Liver (tissue), 8 donors: ENCODE measurements at regions not wholly inside any gene's neighbourhood (a gene's known extent, or its start where the extent isn't known, plus 50 kb on each side); places are given as distances from the start of the nearest gene placed in this dataset.

ENCODE experiments used
- DNase-seq: peaks from one replicate; pipeline ENCODE4 v3.0.0-alpha.2; 2017; ENCODE audit warnings: low spot score
- H3K27ac ChIP-seq, 2 donors: one replicate each; pipeline ENCODE4 v1.7.0; 2013; ENCODE audit warnings: inconsistent platforms in 2 of 2, low read length in 2 of 2, control low read depth in 1 of 2, low read depth in 1 of 2, mild to moderate bottlenecking in 1 of 2
- H3K27me3 ChIP-seq, 4 donors: one replicate each; pipeline versions ENCODE4 v1.6.1 to v1.7.0; 2013; ENCODE audit warnings: low read length in 3 of 4, inconsistent platforms in 1 of 4, mild to moderate bottlenecking in 1 of 4, moderate library complexity in 1 of 4; ENCODE audit not compliant: control insufficient read depth in 4 of 4, insufficient read depth in 4 of 4
- H3K36me3 ChIP-seq, 4 donors: one replicate each; pipeline versions ENCODE4 v1.6.1 to v1.7.0; 2013; ENCODE audit warnings: low read length in 3 of 4, mild to moderate bottlenecking in 3 of 4, low read depth in 1 of 4, moderate library complexity in 1 of 4; ENCODE audit not compliant: control insufficient read depth in 4 of 4, insufficient read depth in 3 of 4
- H3K4me1 ChIP-seq, 4 donors: one replicate each; pipeline versions ENCODE4 v1.6.1 to v1.7.0; 2013; ENCODE audit warnings: low read length in 3 of 4, mild to moderate bottlenecking in 3 of 4, moderate library complexity in 1 of 4; ENCODE audit not compliant: control insufficient read depth in 4 of 4, insufficient read depth in 4 of 4
- H3K4me3 ChIP-seq, 3 donors: one replicate each; pipeline versions ENCODE4 v1.6.1 to v1.7.0; 2013; ENCODE audit warnings: low read length in 3 of 3, control low read depth in 1 of 3, low read depth in 1 of 3, mild to moderate bottlenecking in 1 of 3
- H3K9ac ChIP-seq, 2 donors: one replicate each; pipeline ENCODE4 v1.7.0; 2013; ENCODE audit warnings: low read length in 2 of 2, mild to moderate bottlenecking in 2 of 2, moderate library complexity in 2 of 2, control low read depth in 1 of 2, low read depth in 1 of 2
- H3K9me3 ChIP-seq, 4 donors: one replicate each; pipeline versions ENCODE4 v1.6.1 to v1.7.0; 2013; ENCODE audit warnings: low read length in 3 of 4; ENCODE audit not compliant: control insufficient read depth in 4 of 4
- CTCF ChIP-seq: fragments of 150-350 bp; IDR thresholded peaks from 2 replicates; pipeline ENCODE4 v1.5.1; 2017; ENCODE audit warnings: improper control_type of control experiment, low read depth, low read length; ENCODE audit not compliant: missing input control
- EGR1 ChIP-seq, 2 donors: IDR thresholded peaks; 2 replicates each; pipeline ENCODE4 v1.6.1; 2016 to 2018; ENCODE audit warnings: antibody characterized with exemption in 2 of 2, low read depth in 2 of 2
- FOXA1 ChIP-seq: IDR thresholded peaks from 2 replicates; pipeline ENCODE4 v1.6.1; 2016; ENCODE audit warnings: antibody characterized with exemption
- FOXA2 ChIP-seq: IDR thresholded peaks from 2 replicates; pipeline ENCODE4 v1.6.1; 2016; ENCODE audit warnings: antibody characterized with exemption
- GABPA ChIP-seq, 2 donors: IDR thresholded peaks in 1 of 2; conservative IDR thresholded peaks in 1 of 2; 2 replicates each; pipeline ENCODE4 v1.6.1; 2016; ENCODE audit warnings: antibody characterized with exemption in 2 of 2, mild to moderate bottlenecking in 1 of 2, moderate library complexity in 1 of 2
- HNF4A ChIP-seq, 2 donors: conservative IDR thresholded peaks; 2 replicates each; pipeline ENCODE4 v1.6.1; 2016; ENCODE audit warnings: antibody characterized with exemption in 2 of 2, mild to moderate bottlenecking in 2 of 2
- HNF4G ChIP-seq: IDR thresholded peaks from 2 replicates; pipeline ENCODE4 v1.6.1; 2016; ENCODE audit warnings: antibody characterized with exemption
- JUND ChIP-seq, 2 donors: IDR thresholded peaks; 2 replicates each; pipeline ENCODE4 v1.6.1; 2016; ENCODE audit warnings: antibody characterized with exemption in 2 of 2
- NR2F2 ChIP-seq: IDR thresholded peaks from 2 replicates; pipeline ENCODE4 v1.6.1; 2016; ENCODE audit warnings: antibody characterized with exemption
- RAD21 ChIP-seq, 2 donors: IDR thresholded peaks; 2 replicates each; pipeline ENCODE4 v1.6.1; 2016; ENCODE audit warnings: antibody characterized with exemption in 2 of 2, mild to moderate bottlenecking in 2 of 2
- RXRA ChIP-seq, 2 donors: IDR thresholded peaks; 2 replicates each; pipeline ENCODE4 v1.6.1; 2017 to 2018; ENCODE audit warnings: antibody characterized with exemption in 2 of 2, mild to moderate bottlenecking in 1 of 2
- SP1 ChIP-seq: IDR thresholded peaks from 2 replicates; pipeline ENCODE4 v1.6.1; 2018; ENCODE audit warnings: antibody characterized with exemption, mild to moderate bottlenecking
- TAF1 ChIP-seq: conservative IDR thresholded peaks from 2 replicates; pipeline ENCODE4 v1.6.1; 2016; ENCODE audit warnings: antibody characterized with exemption, mild to moderate bottlenecking
- YY1 ChIP-seq: IDR thresholded peaks from 2 replicates; pipeline ENCODE4 v1.6.1; 2016; ENCODE audit warnings: antibody characterized with exemption, mild to moderate bottlenecking
- ZBTB33 ChIP-seq: IDR thresholded peaks from 2 replicates; pipeline ENCODE4 v1.6.1; 2016; ENCODE audit warnings: antibody characterized with exemption
- WGBS: extraction: QIAGEN DNeasy Blood & Tissue Kit; methylation state at CpG from one replicate; pipeline ENCODE4 v1.1.7; 2013; 5-methylcytosine and 5-hydroxymethylcytosine counted together
- TF ChIP-seq, protein P1 (sequence below): IDR thresholded peaks from 2 replicates; pipeline ENCODE4 v1.6.1; 2016; ENCODE audit warnings: antibody characterized with exemption, mild to moderate bottlenecking
- TF ChIP-seq, protein P2 (sequence below): IDR thresholded peaks from 2 replicates; pipeline ENCODE4 v1.6.1; 2016; ENCODE audit warnings: antibody characterized with exemption
- TF ChIP-seq, protein P3 (sequence below): IDR thresholded peaks from 2 replicates; pipeline ENCODE4 v1.6.1; 2016; ENCODE audit warnings: antibody characterized with exemption
- donor health status: healthy.
- donor health status: healthy.
- donor health status: healthy.
- donor health status: healthy.
- donor health status: healthy.

DNA sequence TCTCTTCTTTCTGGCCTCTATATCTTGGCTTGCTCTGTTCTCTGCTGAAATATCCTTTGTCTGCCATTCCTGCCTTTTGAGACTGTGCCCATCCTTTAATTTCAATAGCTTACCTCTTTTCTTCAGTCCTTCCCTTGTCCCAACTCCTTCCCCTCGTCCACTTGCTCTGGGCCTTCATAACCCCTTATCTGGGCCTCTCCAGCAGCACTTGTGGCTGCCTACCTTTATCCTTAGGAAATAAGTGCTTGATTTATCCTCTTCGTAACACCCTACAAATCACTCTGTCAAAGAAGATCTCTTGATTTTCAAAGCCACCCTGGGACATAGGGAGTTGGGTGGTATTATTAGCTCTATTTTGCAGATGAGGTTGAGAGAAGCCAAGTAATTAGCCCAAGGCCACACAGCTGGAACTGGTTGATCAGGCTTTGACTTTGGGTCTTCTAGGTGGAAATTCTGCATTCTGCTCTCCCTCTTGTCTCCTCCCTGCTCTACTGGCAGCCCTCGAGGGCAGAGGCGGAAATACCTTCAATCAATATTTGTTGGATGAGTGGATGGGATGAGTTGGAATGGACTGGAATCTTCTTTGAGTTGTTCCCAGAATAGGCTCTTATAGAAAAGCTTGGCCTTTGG is 84.0 kb upstream of the TLE3 start:
- Histone ChIP-seq H3K27ac (no peak overlapping the region), H3K36me3 (no peaks in the 10 kb centered on the region), H3K9ac (no peak overlapping the region), H3K27me3 (no peaks in the 10 kb centered on the region), H3K4me1 (no peaks in the 10 kb centered on the region), H3K4me3 (no peak overlapping the region), H3K9me3 (no peaks in the 10 kb centered on the region)
- 84% methylated on average over 4 of the region's 4 CpGs for WGBS
- DNase-seq, result no peak
- TF ChIP-seq SP1 (no peak), NR2F2 (no peak), YY1 (no peak), RXRA (IDR thresholded peaks at IDR 0.05) (no peak), GABPA (IDR thresholded peaks at IDR 0.05 in 1 of 2, conservative IDR thresholded peaks at IDR 0.05 in 1 of 2) (no peak), CTCF (no peak), HNF4G (no peak), ZBTB33 (no peak), RAD21 (IDR thresholded peaks at IDR 0.05) (no peak), TAF1 (no peak), HNF4A (conservative IDR thresholded peaks at IDR 0.05) (no peak), EGR1 (IDR thresholded peaks at IDR 0.05; ENCODE audit: low read depth in 2 of 2) (no peak), JUND (IDR thresholded peaks at IDR 0.05) (no peak), FOXA1 (no peak), FOXA2 (no peak)
- TF ChIP-seq, protein P1, sequence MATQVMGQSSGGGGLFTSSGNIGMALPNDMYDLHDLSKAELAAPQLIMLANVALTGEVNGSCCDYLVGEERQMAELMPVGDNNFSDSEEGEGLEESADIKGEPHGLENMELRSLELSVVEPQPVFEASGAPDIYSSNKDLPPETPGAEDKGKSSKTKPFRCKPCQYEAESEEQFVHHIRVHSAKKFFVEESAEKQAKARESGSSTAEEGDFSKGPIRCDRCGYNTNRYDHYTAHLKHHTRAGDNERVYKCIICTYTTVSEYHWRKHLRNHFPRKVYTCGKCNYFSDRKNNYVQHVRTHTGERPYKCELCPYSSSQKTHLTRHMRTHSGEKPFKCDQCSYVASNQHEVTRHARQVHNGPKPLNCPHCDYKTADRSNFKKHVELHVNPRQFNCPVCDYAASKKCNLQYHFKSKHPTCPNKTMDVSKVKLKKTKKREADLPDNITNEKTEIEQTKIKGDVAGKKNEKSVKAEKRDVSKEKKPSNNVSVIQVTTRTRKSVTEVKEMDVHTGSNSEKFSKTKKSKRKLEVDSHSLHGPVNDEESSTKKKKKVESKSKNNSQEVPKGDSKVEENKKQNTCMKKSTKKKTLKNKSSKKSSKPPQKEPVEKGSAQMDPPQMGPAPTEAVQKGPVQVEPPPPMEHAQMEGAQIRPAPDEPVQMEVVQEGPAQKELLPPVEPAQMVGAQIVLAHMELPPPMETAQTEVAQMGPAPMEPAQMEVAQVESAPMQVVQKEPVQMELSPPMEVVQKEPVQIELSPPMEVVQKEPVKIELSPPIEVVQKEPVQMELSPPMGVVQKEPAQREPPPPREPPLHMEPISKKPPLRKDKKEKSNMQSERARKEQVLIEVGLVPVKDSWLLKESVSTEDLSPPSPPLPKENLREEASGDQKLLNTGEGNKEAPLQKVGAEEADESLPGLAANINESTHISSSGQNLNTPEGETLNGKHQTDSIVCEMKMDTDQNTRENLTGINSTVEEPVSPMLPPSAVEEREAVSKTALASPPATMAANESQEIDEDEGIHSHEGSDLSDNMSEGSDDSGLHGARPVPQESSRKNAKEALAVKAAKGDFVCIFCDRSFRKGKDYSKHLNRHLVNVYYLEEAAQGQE, result no peak
- TF ChIP-seq, protein P2, sequence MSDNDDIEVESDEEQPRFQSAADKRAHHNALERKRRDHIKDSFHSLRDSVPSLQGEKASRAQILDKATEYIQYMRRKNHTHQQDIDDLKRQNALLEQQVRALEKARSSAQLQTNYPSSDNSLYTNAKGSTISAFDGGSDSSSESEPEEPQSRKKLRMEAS, result no peak
- TF ChIP-seq, protein P3, sequence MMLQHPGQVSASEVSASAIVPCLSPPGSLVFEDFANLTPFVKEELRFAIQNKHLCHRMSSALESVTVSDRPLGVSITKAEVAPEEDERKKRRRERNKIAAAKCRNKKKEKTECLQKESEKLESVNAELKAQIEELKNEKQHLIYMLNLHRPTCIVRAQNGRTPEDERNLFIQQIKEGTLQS, result no peak
